ACHN (cell line): ENCODE measurements at regions not wholly inside any gene's neighbourhood (a gene's known extent, or its start where the extent isn't known, plus 50 kb on each side); places are given as distances from the start of the nearest gene placed in this dataset.

Experiments used
- DNase-seq: peaks from one replicate; pipeline ENCODE4 v3.0.0-alpha.2; 2015
- in situ Hi-C: cut with HindIII; loops from 2 replicates; pipeline ENCODE4 v1.10.0; 2017; ENCODE audit warnings: low sequenced_read_pairs, low pct_ligation_motif_present, low pct_unique_long_range_greater_than_20kb

DNA sequence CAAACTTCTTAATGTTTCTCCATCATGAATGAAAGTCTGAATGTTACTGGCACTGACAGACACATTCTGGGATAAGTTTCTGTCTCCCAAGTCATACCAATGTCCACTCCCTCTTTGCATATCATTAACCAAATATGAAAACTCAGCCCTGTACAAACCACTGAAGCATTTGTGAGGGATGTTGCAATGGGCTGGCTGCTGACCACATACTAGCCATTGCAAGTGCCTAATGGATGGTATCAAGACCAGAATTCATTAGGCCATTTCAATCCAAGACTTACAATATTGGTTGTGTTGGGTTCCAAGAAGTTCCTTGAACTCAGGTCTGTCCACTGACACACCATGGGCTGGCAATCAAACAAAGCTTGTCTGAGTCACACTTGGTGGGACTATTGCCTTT lies 73.8 kb downstream of the CBLN2 start:
- no peak for DNase-seq
- in situ Hi-C loops: no loop called here

DNA sequence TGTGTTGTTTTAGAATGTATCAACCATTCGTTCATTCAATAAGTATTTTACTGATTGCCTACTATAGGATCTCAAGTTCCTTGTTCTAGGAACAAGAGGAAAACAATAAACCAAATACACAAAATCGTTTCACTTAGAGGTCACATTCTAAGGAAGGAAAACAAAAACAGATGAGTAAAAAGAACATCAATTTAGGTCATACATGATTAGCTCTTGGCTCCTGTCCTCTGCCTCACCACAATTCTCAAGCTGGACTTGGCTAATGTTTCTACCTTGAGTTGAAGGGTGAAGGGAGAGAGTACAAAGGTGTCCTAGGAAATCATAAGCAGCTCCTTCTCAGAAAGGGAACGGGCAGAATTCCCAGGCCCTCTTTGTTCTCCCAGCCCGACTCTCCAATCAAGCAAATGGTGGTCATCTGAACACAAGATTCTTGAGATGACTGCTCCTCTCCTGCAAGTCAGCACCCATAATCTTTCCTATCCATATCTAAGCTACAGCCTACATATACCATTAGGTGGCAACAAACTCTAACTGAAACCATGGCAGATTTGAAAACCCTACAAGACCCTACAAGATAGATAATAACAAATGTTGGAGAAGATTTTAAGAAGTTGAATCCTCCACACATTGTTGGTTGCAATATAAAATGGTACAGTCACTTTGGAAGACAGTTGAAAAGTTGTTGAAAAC lies 76.0 kb downstream of the CBLN2 start:
- DNase-seq: peak; percentile 27
- in situ Hi-C loops: no loop called here

DNA sequence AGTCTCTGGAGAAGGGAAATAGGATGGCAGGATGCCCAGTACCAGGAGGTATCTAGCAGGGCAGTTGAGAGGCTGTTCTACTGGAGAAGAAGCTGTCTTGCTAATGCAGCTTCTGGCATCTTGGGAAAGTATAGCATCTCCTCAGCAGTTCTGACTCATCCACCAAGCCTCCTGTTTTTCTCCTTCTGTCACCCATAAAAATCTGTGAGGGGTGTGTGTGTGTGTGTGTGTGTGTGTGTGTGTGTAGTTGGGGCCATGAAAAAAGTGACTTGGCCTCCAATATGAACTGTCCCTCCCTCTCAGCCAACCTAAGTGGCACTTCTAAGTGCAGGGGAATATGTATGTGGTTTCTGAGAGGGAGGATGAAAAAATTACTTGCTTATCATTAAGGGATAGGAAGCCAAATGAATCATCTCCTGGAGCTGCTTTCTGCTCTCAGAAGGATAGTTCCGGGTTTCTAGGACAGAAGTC lies 83.9 kb downstream of the CBLN2 start:
- in situ Hi-C loops: no loop called here
- peak; percentile 83 for DNase-seq

DNA sequence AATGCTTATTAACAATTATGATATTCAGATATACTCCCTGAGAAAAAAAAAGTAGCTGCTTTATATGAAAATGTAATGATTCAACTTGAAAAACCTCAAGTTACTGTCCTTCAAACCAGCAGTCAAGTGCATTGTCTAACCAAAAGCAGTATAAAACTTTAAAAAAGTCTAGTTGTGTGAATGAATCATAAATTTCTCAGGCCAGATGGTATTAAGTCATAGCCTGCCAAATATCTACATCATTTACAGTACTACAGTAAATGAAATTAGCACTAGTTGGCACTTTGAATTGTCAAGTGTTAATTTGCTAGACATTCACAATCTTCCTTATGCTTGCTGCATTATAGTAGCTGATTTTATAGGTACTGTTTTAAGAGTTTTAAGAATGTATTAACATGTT lies 85.9 kb downstream of the CBLN2 start:
- DNase-seq: peak; percentile 53
- in situ Hi-C loops: no loop called here

DNA sequence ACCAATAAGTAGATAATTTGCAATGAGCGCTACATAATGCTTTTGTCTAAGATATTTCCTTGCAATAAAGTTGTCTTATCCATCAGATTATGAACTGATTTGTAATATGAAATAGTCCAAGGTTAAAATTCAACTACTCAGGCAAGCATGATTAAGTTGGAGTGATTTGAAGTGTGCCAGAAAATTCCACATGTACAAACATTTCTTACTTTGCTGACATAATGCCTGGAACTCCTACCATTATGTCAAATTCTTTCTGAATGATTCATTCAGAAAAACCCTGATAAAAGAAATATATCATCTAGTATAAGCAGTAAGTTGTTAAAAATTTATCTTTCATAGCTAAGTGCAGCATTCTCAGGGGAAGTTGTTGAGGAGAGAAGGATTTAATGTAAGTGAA lies 87.3 kb downstream of the CBLN2 start:
- in situ Hi-C loops: no loop called here
- DNase-seq: peak; percentile 92

DNA sequence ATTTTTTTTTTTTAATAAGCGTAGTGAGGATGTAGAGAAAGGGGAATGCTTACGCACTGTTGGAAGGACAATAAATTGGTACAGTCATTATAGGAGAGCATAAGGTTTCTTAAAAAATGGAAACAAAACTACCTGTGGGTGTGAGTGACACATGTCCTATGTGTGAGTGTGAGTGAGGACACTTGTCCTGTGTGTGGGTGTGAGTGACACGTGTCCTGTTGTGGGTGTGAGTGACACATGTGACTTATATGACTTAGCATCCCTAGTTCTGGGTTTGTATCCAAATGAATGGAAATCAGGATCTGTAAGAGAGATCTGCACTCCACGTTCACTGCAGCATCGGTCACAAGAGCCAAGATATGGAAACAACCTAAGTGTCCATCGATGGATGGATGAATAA lies 91.8 kb downstream of the CBLN2 start:
- DNase-seq: no peak
- in situ Hi-C loops: no loop called here

DNA sequence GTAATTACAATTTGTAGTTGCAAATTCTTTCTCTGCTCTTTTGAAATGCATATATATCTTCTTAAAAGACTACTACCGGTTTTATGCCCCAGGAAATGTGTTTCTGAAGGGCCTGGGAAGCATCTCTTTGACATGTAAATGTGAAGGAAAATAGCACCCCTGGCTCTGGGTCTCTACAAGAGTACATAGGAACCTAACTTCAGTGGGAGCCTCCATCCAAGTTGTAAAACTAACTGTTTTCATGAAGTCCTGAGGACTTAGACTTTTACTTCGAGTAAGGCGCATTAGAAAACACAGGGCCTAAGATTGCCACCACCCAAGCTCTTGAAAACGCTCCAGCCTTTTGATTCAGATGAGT lies 99.4 kb downstream of the CBLN2 start:
- DNase-seq: no peak
- in situ Hi-C loops: no loop called here

DNA sequence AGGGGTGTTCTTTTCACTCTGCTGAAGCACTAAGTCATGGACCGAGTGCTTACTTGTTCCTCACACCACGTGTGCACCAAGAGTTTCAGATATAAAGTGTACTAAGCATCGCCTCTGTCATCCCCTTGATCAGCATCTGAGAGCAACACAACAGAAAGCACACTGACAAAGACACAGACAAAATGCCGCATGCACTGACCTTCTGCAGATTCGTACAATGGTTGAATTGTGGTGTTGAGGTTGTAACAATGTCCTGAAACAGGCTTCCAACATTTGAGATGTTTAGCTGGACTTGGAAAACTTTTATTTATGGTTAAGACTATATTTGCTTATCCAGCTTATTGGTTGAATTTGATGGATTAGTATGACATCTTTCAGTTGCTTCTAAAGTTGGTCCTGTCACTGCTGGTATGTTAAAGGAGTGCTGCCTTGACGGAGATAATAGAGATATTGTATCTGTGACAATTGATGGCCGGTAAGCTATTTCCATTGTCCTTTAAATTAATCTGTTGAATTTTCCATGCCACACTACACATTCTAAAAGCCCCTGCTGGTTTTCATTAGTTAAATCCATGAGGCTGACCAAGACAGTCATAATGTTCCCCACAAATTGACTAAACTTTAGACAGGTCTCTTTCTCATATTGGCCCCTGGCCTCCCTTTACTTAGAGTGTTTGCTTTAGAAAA lies 99.9 kb downstream of the CBLN2 start:
- in situ Hi-C loops: no loop called here
- DNase-seq: no peak

DNA sequence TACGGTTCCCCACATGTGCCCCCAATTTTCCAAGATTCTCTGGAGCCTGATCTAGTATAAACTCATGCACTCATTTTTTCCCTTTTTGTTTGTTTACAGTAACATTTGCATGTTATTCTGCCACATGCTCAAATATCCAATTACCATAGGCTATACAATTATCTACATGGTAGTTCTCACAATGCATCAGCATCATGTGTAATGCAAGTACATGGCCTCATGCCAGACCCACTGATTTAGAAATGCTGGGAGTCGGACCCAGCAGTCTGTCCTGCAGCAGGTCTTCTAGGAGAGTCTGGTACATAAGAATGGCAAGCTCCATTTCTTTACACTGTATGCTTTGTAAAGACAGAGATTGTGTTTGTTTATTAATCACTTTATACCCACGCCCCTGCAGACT lies 107.7 kb downstream of the CBLN2 start:
- DNase-seq: no peak
- in situ Hi-C loops: no loop called here

DNA sequence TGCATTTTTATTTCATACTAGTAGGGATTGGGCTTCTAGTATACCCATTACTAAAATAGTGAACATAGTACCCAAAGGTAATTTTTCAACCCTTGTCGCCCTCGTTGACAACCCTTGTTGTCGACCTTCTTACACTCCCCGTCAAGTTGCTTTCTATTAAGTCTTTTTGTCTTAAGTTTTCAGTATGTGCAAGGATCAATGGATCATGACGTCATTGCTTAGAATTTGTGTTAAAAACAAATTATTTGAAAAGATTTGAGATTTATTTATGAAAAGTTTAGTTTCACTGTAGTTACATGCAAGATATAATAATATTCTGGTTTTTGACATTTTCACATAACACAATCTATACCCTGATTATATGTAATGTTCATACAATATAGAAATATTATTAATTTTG lies 110.4 kb downstream of the CBLN2 start:
- no peak for DNase-seq
- in situ Hi-C loops: no loop called here

DNA sequence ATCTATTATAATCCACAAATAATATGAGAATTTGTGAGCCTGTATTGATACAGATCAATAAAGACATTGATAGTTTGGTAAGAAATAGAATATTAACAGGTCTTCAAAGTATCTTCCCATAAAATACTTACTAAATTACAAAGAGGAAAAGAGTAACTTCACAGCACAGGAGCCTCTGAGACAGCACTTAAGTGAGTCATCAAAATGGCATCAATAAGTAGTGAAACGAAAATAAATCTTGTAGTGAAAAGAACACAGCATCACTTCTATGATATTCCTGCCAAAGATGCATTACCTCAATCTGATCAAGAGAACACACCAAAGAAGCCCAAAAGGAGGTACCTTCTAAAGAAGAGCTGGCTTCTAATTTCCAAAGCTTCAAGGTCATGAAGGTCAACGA lies 116.4 kb downstream of the CBLN2 start:
- DNase-seq: peak; percentile 30
- in situ Hi-C loops: no loop called here

DNA sequence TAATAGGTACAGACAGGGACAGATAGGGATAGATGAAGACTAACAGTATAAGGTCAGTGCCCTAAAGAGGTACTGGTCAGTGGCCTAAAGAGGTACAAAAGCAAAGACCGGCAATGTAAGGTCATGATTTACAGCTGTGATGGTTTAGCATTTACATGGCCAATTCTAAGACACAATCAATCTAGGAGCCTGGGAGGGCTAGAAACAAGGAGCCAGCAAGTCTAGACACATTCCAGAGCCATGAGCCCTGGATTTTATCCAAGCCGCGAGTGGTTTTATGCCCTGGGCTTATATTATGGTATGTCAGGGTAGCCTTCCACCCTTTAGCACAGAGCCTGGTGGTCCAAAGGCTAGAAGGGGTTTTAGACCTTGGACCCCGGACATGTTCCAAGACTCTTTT lies 124.2 kb downstream of the CBLN2 start:
- in situ Hi-C loops: no loop called here

DNA sequence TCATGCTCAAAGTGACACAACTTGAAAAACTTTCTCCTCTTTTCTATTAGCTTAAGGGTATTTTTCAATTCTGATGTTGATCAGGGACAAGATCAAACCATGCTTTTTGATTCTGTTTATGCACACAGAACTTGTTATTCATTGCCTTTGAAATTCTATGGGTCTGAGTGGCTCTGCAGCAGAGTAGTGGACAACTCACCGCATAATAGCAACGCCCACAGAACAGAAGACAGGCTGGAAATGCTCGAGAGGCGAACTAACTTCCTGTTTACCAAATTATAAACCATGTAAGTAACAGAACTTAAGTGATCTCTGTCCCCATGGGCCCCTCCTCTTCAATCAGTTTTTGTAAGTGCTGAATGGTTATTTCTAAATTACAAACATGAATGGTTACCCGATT lies 131.2 kb downstream of the CBLN2 start:
- no peak for DNase-seq
- in situ Hi-C loops: no loop called here

More for the DNA sequence above, 124.2 kb downstream of the CBLN2 start:
- no peak for DNase-seq

DNA sequence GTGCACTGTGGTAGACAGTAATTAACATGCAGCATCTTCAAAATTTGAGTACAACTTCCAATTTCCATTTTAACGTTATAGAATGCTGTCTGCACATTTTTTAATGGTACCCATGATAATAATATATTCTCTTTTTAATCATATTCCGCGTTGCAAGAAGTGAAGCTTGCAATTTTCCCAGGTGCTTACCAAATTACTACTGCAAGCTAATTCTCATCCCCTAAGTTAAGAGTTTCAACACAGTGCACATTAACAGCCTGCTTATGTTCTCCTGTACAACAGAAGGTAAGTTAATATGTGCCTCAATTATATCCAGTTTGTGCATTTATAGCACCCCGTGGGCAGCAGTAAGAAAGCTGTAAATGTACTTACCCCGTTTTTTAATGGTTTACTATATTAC lies 132.9 kb downstream of the CBLN2 start:
- in situ Hi-C loops: no loop called here
- no peak for DNase-seq

DNA sequence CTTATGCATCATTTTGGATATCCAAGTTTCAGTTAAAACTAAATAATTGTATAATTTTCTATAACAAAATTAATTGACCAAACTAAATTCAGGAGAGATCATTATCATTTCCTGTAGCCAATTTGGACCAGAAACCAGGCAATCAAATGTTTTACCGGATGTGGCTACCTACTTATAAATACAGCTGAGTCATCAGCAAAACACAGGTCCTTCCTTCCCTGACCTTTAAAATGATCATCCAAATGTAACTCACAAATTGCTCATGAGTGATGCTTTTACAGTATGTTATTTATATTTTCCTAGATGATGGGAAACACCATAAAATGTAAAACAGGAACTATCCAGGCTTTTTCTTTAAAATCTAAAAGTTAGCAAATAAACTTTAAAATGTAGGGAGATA lies 133.7 kb downstream of the CBLN2 start:
- in situ Hi-C loops: no loop called here
- DNase-seq: no peak

DNA sequence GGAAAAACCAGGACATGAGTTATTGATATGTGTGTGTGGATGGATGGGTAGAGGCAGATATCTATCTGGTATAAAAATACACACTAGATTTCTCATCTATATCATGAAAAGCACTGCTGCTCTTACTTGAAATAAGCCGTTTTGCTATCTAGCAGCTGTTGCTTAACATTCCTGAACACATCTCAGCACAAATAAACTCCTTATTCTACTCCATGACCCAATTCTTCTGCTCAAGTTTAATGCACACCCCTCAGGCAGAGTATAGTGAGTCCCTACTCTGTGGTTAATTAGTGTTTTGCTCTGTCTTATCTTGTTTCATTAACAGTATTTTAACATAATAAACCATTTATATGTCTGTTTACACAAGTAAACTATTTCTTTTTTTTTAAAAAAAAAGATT lies 134.2 kb downstream of the CBLN2 start:
- in situ Hi-C loops: no loop called here
- DNase-seq: no peak

DNA sequence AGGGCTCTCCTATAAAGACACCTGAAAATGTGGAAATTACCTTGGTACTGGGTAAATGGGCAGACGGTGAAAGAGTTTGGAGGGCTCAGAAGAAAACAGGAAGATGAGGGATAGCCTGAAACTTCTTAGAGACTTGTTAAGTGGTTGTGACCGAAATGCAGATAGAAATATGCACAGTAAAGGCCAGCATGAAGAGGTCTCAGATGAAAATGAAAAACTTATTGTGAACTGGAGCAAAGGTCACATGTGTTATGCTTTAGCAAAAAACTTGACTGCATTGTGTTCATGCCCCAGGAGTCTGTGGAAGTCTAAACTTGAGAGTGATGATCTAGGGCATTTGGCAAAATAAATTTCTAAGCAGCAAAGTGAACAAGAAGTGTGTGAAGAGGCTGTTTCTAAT lies 137.1 kb downstream of the CBLN2 start:
- in situ Hi-C loops: no loop called here
- no peak for DNase-seq

DNA sequence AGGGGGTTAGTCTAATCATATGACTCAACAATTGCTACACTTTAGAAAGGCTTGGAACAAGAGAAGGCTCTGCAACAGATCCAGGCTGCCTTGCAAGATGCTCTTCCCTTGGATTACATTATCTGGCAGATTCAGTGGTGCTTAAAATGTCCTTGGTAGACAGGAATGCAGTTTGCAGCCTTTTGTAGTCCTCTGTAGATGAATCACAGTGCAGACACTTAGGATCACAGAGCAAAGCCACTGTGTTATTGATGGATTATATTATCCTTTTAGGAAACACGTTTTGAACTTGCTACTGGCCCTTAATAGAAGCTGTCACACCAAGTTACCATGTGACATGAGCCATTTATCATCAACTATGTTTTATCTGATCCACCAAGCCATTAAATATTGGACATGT lies 152.2 kb downstream of the CBLN2 start:
- no peak for DNase-seq
- in situ Hi-C loops: no loop called here

DNA sequence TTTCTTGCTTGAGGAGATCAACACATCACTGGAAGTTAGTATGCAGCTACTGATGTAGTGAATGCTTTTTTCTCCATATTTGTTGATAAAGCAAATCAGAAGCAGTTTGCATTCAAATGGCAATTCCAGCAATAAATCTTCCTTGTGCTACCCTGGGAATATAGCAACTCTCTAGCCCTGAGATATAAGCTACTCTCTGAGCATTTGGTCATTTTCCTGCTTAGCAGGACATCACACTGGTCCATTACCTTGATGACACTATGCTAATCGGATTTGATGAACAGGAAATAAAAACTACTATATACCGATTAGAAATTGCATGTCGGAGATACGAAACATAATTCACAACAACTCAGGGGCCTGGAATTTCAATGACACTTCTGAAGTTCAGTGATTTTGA lies 152.7 kb downstream of the CBLN2 start:
- no peak for DNase-seq
- in situ Hi-C loops: no loop called here

DNA sequence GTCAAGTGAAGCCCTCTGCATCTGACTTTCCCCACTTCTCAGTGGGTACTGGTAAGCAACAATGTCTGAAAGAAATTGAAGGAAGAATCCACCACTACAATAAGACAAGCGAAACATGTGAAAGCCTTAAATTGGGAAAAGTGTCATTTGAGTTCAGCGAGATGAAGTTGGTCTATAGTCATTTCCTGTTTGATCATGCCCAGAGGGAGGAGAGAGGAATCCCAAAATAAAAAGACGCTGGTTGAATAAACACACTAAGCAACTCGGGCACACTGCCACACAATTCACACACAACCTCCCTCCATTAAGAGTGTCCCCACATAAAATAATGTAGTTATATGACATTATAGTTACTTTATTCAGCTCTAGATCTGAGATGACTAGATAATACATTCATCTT lies 166.1 kb downstream of the CBLN2 start:
- in situ Hi-C loops: no loop called here
- no peak for DNase-seq
